HepG2 (cell line): ENCODE measurements at regions not wholly inside any gene's neighbourhood (a gene's known extent, or its start where the extent isn't known, plus 50 kb on each side); places are given as distances from the start of the nearest gene placed in this dataset.
A peak's percentile ranks its signal among the peaks of the same experiment; 100 is the strongest.

ENCODE experiments used
- ATAC-seq: fragments of 200-7000 bp; cut with Tn5 transposase; 3 replicates; pipeline ENCODE4 v1.9.1; 2020; ENCODE audit warnings: mild to moderate bottlenecking, moderate library complexity
- BruUV-seq: library from RNA; stranded (reverse); fragments of 400-500 nt; replicated peaks from 2 replicates; lab custom pipeline; 2021; lab: Mats Ljungman, UMichigan
- CTCF ChIA-PET: fragments of 300-600 bp; formaldehyde crosslinking; extraction: SDS; loops from one replicate; lab custom pipeline; 2021; ENCODE audit warnings: low total read pairs, inconsistent platforms, low intra/inter-chr PET ratio; lab: Yijun Ruan, JAX
- POLR2A ChIA-PET: fragments of 350-600 bp; sonication (Branson Sonifier 250); formaldehyde crosslinking; loops from one replicate; lab custom pipeline; 2020; ENCODE audit warnings: antibody characterized with exemption, inconsistent platforms; lab: Yijun Ruan, JAX
- DNase-seq: peaks from one replicate; pipeline ENCODE4 v3.0.0-alpha.2; 2015; ENCODE audit warnings: low spot score
- FAIRE-seq: peaks from 3 replicates; lab custom pipeline; 2011; peaks lifted over from hg19 to GRCh38; lab: Jason Lieb, UNC
- H2AFZ ChIP-seq: one replicate; pipeline ENCODE4 v1.6.1; 2011; ENCODE audit warnings: low read length, inconsistent platforms
- H3K27ac ChIP-seq: fragments of 300-600 bp; 3 replicates; pipeline ENCODE4 v1.8.0; 2011; ENCODE audit warnings: mixed run types, mild to moderate bottlenecking, mixed read lengths, low read length, inconsistent platforms; ENCODE audit not compliant: insufficient read depth; ENCODE audit errors: extremely low read length
- H3K27me3 ChIP-seq, 2 experiments: fragments of 200-600 bp in 1 of 2; 2 replicates in 1 of 2; 3 replicates in 1 of 2; pipeline versions ENCODE4 v1.6.0 to v1.8.0; 2011; ENCODE audit warnings: low read length in 2 of 2, mild to moderate bottlenecking in 2 of 2, moderate library complexity in 2 of 2, inconsistent platforms in 1 of 2; ENCODE audit not compliant: insufficient read depth in 2 of 2, control insufficient read depth in 1 of 2
- H3K36me3 ChIP-seq, 2 experiments: fragments of 200-600 bp in 1 of 2; replicated peaks in 1 of 2; 2 replicates in 1 of 2; 3 replicates in 1 of 2; pipeline versions ENCODE4 v1.5.1 to v1.8.0; 2011; ENCODE audit warnings: low read length in 2 of 2, inconsistent platforms in 1 of 2; ENCODE audit not compliant: insufficient read depth in 2 of 2, control insufficient read depth in 1 of 2
- H3K4me1 ChIP-seq: 2 replicates; pipeline ENCODE4 v1.5.1; 2012; ENCODE audit warnings: low read length, inconsistent platforms; ENCODE audit not compliant: insufficient read depth
- H3K4me2 ChIP-seq: 2 replicates; pipeline ENCODE4 v1.6.0; 2011; ENCODE audit warnings: low read depth, low read length, inconsistent platforms
- H3K4me3 ChIP-seq, 3 experiments: fragments of 200-600 bp in 1 of 3; sonication (generic), shearing (Covaris generic) in 1 of 3; replicated peaks in 1 of 3; 2 replicates each; pipeline ENCODE4 v1.5.1; 2011 to 2016; ENCODE audit warnings: low read length in 3 of 3, inconsistent platforms in 2 of 3, low read depth in 2 of 3, mild to moderate bottlenecking in 2 of 3, control low read depth in 1 of 3, mixed read lengths in 1 of 3; ENCODE audit not compliant: insufficient read depth in 1 of 3
- H3K79me2 ChIP-seq: one replicate; pipeline ENCODE4 v1.6.1; 2011; ENCODE audit warnings: low read length, inconsistent platforms; ENCODE audit not compliant: insufficient read depth
- H3K9ac ChIP-seq: 2 replicates; pipeline ENCODE4 v1.6.0; 2011; ENCODE audit warnings: mild to moderate bottlenecking, low read depth, low read length, inconsistent platforms; ENCODE audit not compliant: insufficient read depth
- H3K9me3 ChIP-seq: 2 replicates; pipeline ENCODE4 v1.5.1; 2012; ENCODE audit warnings: mild to moderate bottlenecking, low read length
- H4K20me1 ChIP-seq: 2 replicates; pipeline ENCODE4 v1.6.0; 2011; ENCODE audit warnings: inconsistent platforms, mild to moderate bottlenecking, low read length, moderate library complexity; ENCODE audit not compliant: insufficient read depth
- CENPT ChIP-seq: sonication (generic); formaldehyde crosslinking; IDR thresholded peaks from 2 replicates; pipeline ENCODE4 v1.8.0; 2022; ENCODE audit warnings: low read depth, mild to moderate bottlenecking, moderate library complexity, missing genetic modification reagents
- FOSL1 ChIP-seq: sonication (generic); formaldehyde crosslinking; IDR thresholded peaks from 2 replicates; pipeline ENCODE4 v1.9.0; 2021; ENCODE audit warnings: missing genetic modification reagents, borderline replicate concordance
- FOXA3 ChIP-seq: IDR thresholded peaks from 2 replicates; pipeline ENCODE4 v1.6.1; 2016; ENCODE audit warnings: missing genetic modification reagents, missing compliant biosample characterization
- JUN ChIP-seq: sonication (generic); formaldehyde crosslinking; IDR thresholded peaks from 2 replicates; pipeline ENCODE4 v1.4.0; 2020; ENCODE audit warnings: mild to moderate bottlenecking, missing genetic modification reagents
- JUNB ChIP-seq: sonication (generic); formaldehyde crosslinking; IDR thresholded peaks from 2 replicates; pipeline ENCODE4 v1.8.0; 2022; ENCODE audit warnings: missing genetic modification reagents, mild to moderate bottlenecking, borderline replicate concordance
- JUND ChIP-seq: sonication (generic); formaldehyde crosslinking; IDR thresholded peaks from 2 replicates; pipeline ENCODE4 v1.8.0; 2022; ENCODE audit warnings: mild to moderate bottlenecking, missing genetic modification reagents
- KDM1A ChIP-seq: IDR thresholded peaks from 2 replicates; pipeline ENCODE4 v1.6.1; 2016; ENCODE audit warnings: missing compliant biosample characterization
- NFE2L1 ChIP-seq: sonication (generic); formaldehyde crosslinking; IDR thresholded peaks from 2 replicates; pipeline ENCODE4 v1.4.0; 2020; ENCODE audit warnings: missing genetic modification reagents, mild to moderate bottlenecking, borderline replicate concordance
- RCOR2 ChIP-seq: IDR thresholded peaks from 2 replicates; pipeline ENCODE4 v1.6.1; 2016; ENCODE audit warnings: missing biosample characterization, missing genetic modification reagents
- SAP130 ChIP-seq: IDR thresholded peaks from 2 replicates; pipeline ENCODE4 v1.6.1; 2016; ENCODE audit warnings: low read depth
- SOX5 ChIP-seq: IDR thresholded peaks from 2 replicates; pipeline ENCODE4 v1.6.1; 2016; ENCODE audit warnings: borderline replicate concordance
- ZFP36 ChIP-seq: fragments of 150-350 bp; IDR thresholded peaks from 2 replicates; pipeline ENCODE4 v1.6.1; 2018; ENCODE audit warnings: borderline replicate concordance, low read length, low read depth; ENCODE audit not compliant: partially characterized antibody
- ZNF333 ChIP-seq: sonication (generic); formaldehyde crosslinking; IDR thresholded peaks from 2 replicates; pipeline ENCODE4 v1.4.0; 2020; ENCODE audit warnings: mild to moderate bottlenecking, missing genetic modification reagents, borderline replicate concordance
- ZNF577 ChIP-seq: sonication (generic); formaldehyde crosslinking; IDR thresholded peaks from 2 replicates; pipeline ENCODE4 v1.4.0; 2020; ENCODE audit warnings: mild to moderate bottlenecking, low read depth, missing genetic modification reagents, borderline replicate concordance
- ZNF768 ChIP-seq: sonication (generic); formaldehyde crosslinking; IDR thresholded peaks from 2 replicates; pipeline ENCODE4 v1.4.0; 2020; ENCODE audit warnings: missing genetic modification reagents
- WGBS: methylation state at CpG from one replicate; pipeline ENCODE4 v1.1.6; 2017; ENCODE audit warnings: low lambda C conversion rate; 5-methylcytosine and 5-hydroxymethylcytosine counted together
- in situ Hi-C: cut with HindIII; loops from 2 replicates; pipeline ENCODE4 v1.10.0; 2017; ENCODE audit warnings: low pct_unique_long_range_greater_than_20kb; ENCODE audit not compliant: extremely low pct_ligation_motif_present
- intact Hi-C: fragments of 100-400 bp; cut with micrococcal nuclease; formaldehyde crosslinking; loops from one replicate; pipeline ENCODE4 v1.10.0; 2022; ENCODE audit not compliant: unreplicated experiment
- TF ChIP-seq, protein P1 (sequence below): IDR thresholded peaks from 2 replicates; pipeline ENCODE4 v1.6.1; 2012; ENCODE audit warnings: low read depth, low read length, improper control_type of control experiment

- TF ChIP-seq, protein P1, sequence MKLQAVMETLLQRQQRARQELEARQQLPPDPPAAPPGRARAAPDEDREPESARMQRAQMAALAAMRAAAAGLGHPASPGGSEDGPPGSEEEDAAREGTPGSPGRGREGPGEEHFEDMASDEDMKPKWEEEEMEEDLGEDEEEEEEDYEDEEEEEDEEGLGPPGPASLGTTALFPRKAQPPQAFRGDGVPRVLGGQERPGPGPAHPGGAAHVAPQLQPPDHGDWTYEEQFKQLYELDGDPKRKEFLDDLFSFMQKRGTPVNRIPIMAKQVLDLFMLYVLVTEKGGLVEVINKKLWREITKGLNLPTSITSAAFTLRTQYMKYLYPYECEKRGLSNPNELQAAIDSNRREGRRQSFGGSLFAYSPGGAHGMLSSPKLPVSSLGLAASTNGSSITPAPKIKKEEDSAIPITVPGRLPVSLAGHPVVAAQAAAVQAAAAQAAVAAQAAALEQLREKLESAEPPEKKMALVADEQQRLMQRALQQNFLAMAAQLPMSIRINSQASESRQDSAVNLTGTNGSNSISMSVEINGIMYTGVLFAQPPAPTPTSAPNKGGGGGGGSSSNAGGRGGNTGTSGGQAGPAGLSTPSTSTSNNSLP: peak; percentile 34; the same call in 1 of the 2 replicates
- TF ChIP-seq SOX5 (CRISPR knock-in tag) (peak; percentile 40; the same call in 1 of the 2 replicates), FOXA3 (peak; percentile 40; the same call in 1 of the 2 replicates), ZNF768 (CRISPR knock-in tag) (peak; percentile 95), ZNF577 (CRISPR knock-in tag) (no peak), JUN (peak; percentile 77; the same call in 1 of the 2 replicates), SAP130 (CRISPR knock-in tag) (peak; percentile 44), JUND (CRISPR knock-in tag) (peak; percentile 69; the same call in 1 of the 2 replicates), JUNB (CRISPR knock-in tag) (peak; percentile 72; the same call in 1 of the 2 replicates), ZFP36 (peak; percentile 92), NFE2L1 (CRISPR knock-in tag) (no peak), RCOR2 (peak; percentile 68), ZNF333 (CRISPR knock-in tag) (no peak), FOSL1 (CRISPR knock-in tag) (peak; percentile 43; the same call in 1 of the 2 replicates), KDM1A (peak; percentile 51; the same call in 1 of the 2 replicates)
- TF ChIP-seq, all 625 proteins: peak for 18
Observed at GRCh38 chr12:111270774-111271173, 98.1 kb downstream of the PHETA1 start (continued).

DNA sequence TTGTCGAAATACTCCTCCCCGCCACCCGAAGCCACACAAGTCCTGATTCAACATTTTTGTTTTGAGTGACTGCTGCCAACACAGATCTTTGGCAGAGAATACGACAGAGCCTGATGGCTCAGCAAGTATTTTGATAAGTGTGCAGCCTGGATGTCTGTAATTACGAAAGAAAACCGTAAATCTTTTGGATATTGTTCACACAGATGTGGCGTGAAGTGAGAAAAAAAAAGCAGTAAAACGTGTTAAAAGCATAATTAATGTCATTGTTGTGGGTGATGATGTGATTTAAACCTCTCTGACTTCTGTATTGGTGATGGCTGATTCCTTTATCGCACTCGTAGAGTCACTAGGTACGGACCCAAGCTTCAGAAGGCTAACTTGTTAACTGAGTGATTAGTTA, 98.7 kb downstream of the PHETA1 start:
- intact Hi-C loops (no loop called here), in situ Hi-C loops (no loop called here)
- Histone ChIP-seq H3K4me1 (peaks cover 18% of the 10 kb centered on the region), H3K9ac (no peak overlapping the region), H3K4me2 (no peak overlapping the region), H3K36me3 (no peaks in the 10 kb centered on the region), H3K9me3 (no peaks in the 10 kb centered on the region), H3K79me2 (no peaks in the 10 kb centered on the region), H3K27ac (no peak overlapping the region), H3K27me3 (peaks cover 0 to 7% of the 10 kb centered on the region in 2 experiments; a peak in 2 of 5 replicates), H3K4me3 (no peak overlapping the region), H2AFZ (no peak overlapping the region), H4K20me1 (no peaks in the 10 kb centered on the region)
- no TSS peak for BruUV-seq
- no peak for TF ChIP-seq CENPT (CRISPR knock-in tag)
- DNase-seq: no peak
- ATAC-seq: no peak
- CTCF ChIA-PET: no interaction called here
- no peak for FAIRE-seq
- POLR2A ChIA-PET: no interaction called here
- 41% methylated on average over 11 of the region's 11 CpGs for WGBS
